H9 (cell line): ENCODE measurements at regions not wholly inside any gene's neighbourhood (a gene's known extent, or its start where the extent isn't known, plus 50 kb on each side); places are given as distances from the start of the nearest gene placed in this dataset.

Source experiments
- DNase-seq: peaks from one replicate; pipeline ENCODE4 v3.0.0-alpha.2; 2017
- H2AFZ ChIP-seq: one replicate; pipeline ENCODE4 v1.6.1; 2013; ENCODE audit warnings: mild to moderate bottlenecking, low read length, control low read depth, moderate library complexity
- H2AK5ac ChIP-seq: 2 replicates; pipeline ENCODE4 v1.6.1; 2013; ENCODE audit warnings: low read length, control low read depth, mixed read lengths; ENCODE audit not compliant: insufficient read length
- H2BK120ac ChIP-seq: one replicate; pipeline ENCODE4 v1.6.1; 2013; ENCODE audit warnings: low read depth, mild to moderate bottlenecking, low read length, control low read depth, inconsistent platforms; ENCODE audit not compliant: poor library complexity, severe bottlenecking
- H2BK12ac ChIP-seq: 2 replicates; pipeline ENCODE4 v1.6.1; 2013; ENCODE audit warnings: low read length, control low read depth, mixed read lengths, low read depth; ENCODE audit not compliant: insufficient read length
- H2BK15ac ChIP-seq: 2 replicates; pipeline ENCODE4 v1.6.1; 2013; ENCODE audit warnings: low read depth, low read length, control low read depth
- H2BK20ac ChIP-seq: one replicate; pipeline ENCODE4 v1.6.1; 2013; ENCODE audit warnings: low read depth, mild to moderate bottlenecking, low read length, control low read depth, inconsistent platforms; ENCODE audit not compliant: poor library complexity, severe bottlenecking
- H2BK5ac ChIP-seq: 2 replicates; pipeline ENCODE4 v1.6.1; 2013; ENCODE audit warnings: low read length, control low read depth, mixed read lengths; ENCODE audit not compliant: insufficient read length
- H3K14ac ChIP-seq: 2 replicates; pipeline ENCODE4 v1.6.1; 2013; ENCODE audit warnings: low read length, control low read depth; ENCODE audit not compliant: insufficient read depth
- H3K18ac ChIP-seq: 2 replicates; pipeline ENCODE4 v1.6.1; 2013; ENCODE audit warnings: low read depth, mild to moderate bottlenecking, mixed read lengths, low read length, control low read depth; ENCODE audit not compliant: insufficient read length
- H3K23ac ChIP-seq: 2 replicates; pipeline ENCODE4 v1.6.1; 2013; ENCODE audit warnings: low read length, control low read depth, mixed read lengths, low read depth; ENCODE audit not compliant: insufficient read length
- H3K23me2 ChIP-seq: 2 replicates; pipeline ENCODE4 v1.6.1; 2013; ENCODE audit warnings: low read depth, mild to moderate bottlenecking, mixed read lengths, low read length, control low read depth; ENCODE audit not compliant: insufficient read length, poor library complexity, severe bottlenecking
- H3K27ac ChIP-seq: 2 replicates; pipeline ENCODE4 v1.5.1; 2013; ENCODE audit warnings: low read length, control low read depth, mixed read lengths, low read depth; ENCODE audit not compliant: insufficient read length
- H3K27me3 ChIP-seq: 2 replicates; pipeline ENCODE4 v1.6.1; 2013; ENCODE audit warnings: low read length, control low read depth, inconsistent platforms; ENCODE audit not compliant: insufficient read depth
- H3K4ac ChIP-seq: 2 replicates; pipeline ENCODE4 v1.6.1; 2013; ENCODE audit warnings: low read depth, mild to moderate bottlenecking, control low read depth, inconsistent platforms, low read length, moderate library complexity
- H3K4me1 ChIP-seq: 2 replicates; pipeline ENCODE4 v1.6.1; 2013; ENCODE audit warnings: low read length, control low read depth, inconsistent platforms; ENCODE audit not compliant: insufficient read depth
- H3K4me2 ChIP-seq: 2 replicates; pipeline ENCODE4 v1.6.1; 2013; ENCODE audit warnings: low read length, control low read depth, mixed read lengths; ENCODE audit not compliant: insufficient read length, insufficient read depth
- H3K56ac ChIP-seq: 2 replicates; pipeline ENCODE4 v1.6.1; 2013; ENCODE audit warnings: low read depth, mild to moderate bottlenecking, mixed read lengths, low read length, control low read depth; ENCODE audit not compliant: insufficient read length
- H3K79me1 ChIP-seq: 2 replicates; pipeline ENCODE4 v1.6.1; 2013; ENCODE audit warnings: low read depth, mild to moderate bottlenecking, moderate library complexity, low read length, control low read depth, inconsistent platforms; ENCODE audit not compliant: insufficient read depth, poor library complexity, severe bottlenecking
- H3K79me2 ChIP-seq: 2 replicates; pipeline ENCODE4 v1.6.1; 2013; ENCODE audit warnings: low read length, control low read depth, inconsistent platforms; ENCODE audit not compliant: insufficient read depth
- H3K9ac ChIP-seq: 2 replicates; pipeline ENCODE4 v1.6.1; 2013; ENCODE audit warnings: low read length, control low read depth, mixed read lengths; ENCODE audit not compliant: insufficient read length; ENCODE audit errors: extremely low read depth
- H3K9me3 ChIP-seq: one replicate; pipeline ENCODE4 v1.6.1; 2013; ENCODE audit warnings: low read depth, low read length, inconsistent platforms; ENCODE audit not compliant: control insufficient read depth
- H3T11ph ChIP-seq: one replicate; pipeline ENCODE4 v1.6.1; 2013; ENCODE audit warnings: mild to moderate bottlenecking, low read length, control low read depth, inconsistent platforms
- H4K20me1 ChIP-seq: one replicate; pipeline ENCODE4 v1.6.1; 2013; ENCODE audit not compliant: control insufficient read depth, insufficient read length, insufficient read depth
- H4K5ac ChIP-seq: 2 replicates; pipeline ENCODE4 v1.6.1; 2013; ENCODE audit warnings: low read depth, mild to moderate bottlenecking, mixed read lengths, low read length, control low read depth; ENCODE audit not compliant: insufficient read length
- H4K8ac ChIP-seq: replicated peaks from 2 replicates; pipeline ENCODE4 v1.6.1; 2013; ENCODE audit warnings: low read length, control low read depth, mixed read lengths, low read depth; ENCODE audit not compliant: insufficient read length
- H4K91ac ChIP-seq: 2 replicates; pipeline ENCODE4 v1.6.1; 2013; ENCODE audit warnings: low read depth, mild to moderate bottlenecking, moderate library complexity, mixed read lengths, low read length, control low read depth; ENCODE audit not compliant: insufficient read length
- H3K27ac Mint-ChIP-seq, 3 experiments: 2 replicates in 2 of 3; 3 replicates in 1 of 3; pipeline ENCODE4 v1.8.0; 2020 to 2021; ENCODE audit warnings: mixed read lengths in 3 of 3, mild to moderate bottlenecking in 1 of 3, moderate library complexity in 1 of 3
- H3K27me3 Mint-ChIP-seq: 2 replicates; pipeline ENCODE4 v1.8.0; 2021; ENCODE audit warnings: low read depth, mild to moderate bottlenecking, moderate library complexity, mixed read lengths
- H3K36me3 Mint-ChIP-seq, 3 experiments: 2 replicates in 2 of 3; 3 replicates in 1 of 3; pipeline ENCODE4 v1.8.0; 2020 to 2021; ENCODE audit warnings: low read depth in 3 of 3, mixed read lengths in 3 of 3; ENCODE audit not compliant: insufficient read depth in 1 of 3
- H3K4me1 Mint-ChIP-seq, 2 experiments: 2 replicates each; pipeline ENCODE4 v1.8.0; 2020; ENCODE audit warnings: mixed read lengths in 2 of 2
- H3K4me3 Mint-ChIP-seq, 2 experiments: 2 replicates in 1 of 2; 3 replicates in 1 of 2; pipeline ENCODE4 v1.8.0; 2020 to 2021; ENCODE audit warnings: mild to moderate bottlenecking in 2 of 2, mixed read lengths in 2 of 2, moderate library complexity in 1 of 2
- H3K9me3 Mint-ChIP-seq, 2 experiments: 2 replicates in 1 of 2; 3 replicates in 1 of 2; pipeline ENCODE4 v1.8.0; 2020; ENCODE audit warnings: mild to moderate bottlenecking in 2 of 2, mixed read lengths in 2 of 2, moderate library complexity in 1 of 2
- WGBS: extraction: QIAGEN DNeasy Blood & Tissue Kit; methylation state at CpG from one replicate; pipeline ENCODE4 v1.1.7; 2013; ENCODE audit warnings: missing lambda C conversion rate, low lambda C conversion rate, mixed read lengths; ENCODE audit not compliant: insufficient read length; ENCODE audit errors: extremely low coverage; 5-methylcytosine and 5-hydroxymethylcytosine counted together
- TF ChIP-seq, protein P1 (sequence below): fragments of 200-600 bp; sonication (generic); conservative IDR thresholded peaks from 3 replicates; pipeline ENCODE4 v1.8.0; 2021; ENCODE audit warnings: antibody characterized with exemption, mild to moderate bottlenecking

GRCh38 chr1:87897481-87897880 lies 568.8 kb downstream of the LMO4 start:
- Histone ChIP-seq H3K27ac (no peak overlapping the region), H3K14ac (no peak overlapping the region), H3T11ph (no peak overlapping the region), H2BK20ac (no peak overlapping the region), H2AFZ (no peak overlapping the region), H2BK15ac (no peak overlapping the region), H4K91ac (no peak overlapping the region), H4K20me1 (no peaks in the 10 kb centered on the region), H3K23ac (no peak overlapping the region), H3K23me2 (no peaks in the 10 kb centered on the region), H4K5ac (no peak overlapping the region), H3K4me2 (no peak overlapping the region), H3K4ac (no peak overlapping the region), H3K27me3 (no peaks in the 10 kb centered on the region), H3K4me1 (no peaks in the 10 kb centered on the region), H3K79me2 (no peaks in the 10 kb centered on the region), H3K9ac (no peak overlapping the region), H4K8ac (no peak overlapping the region), H2BK120ac (no peak overlapping the region), H3K79me1 (no peaks in the 10 kb centered on the region), H2BK12ac (no peak overlapping the region), H2BK5ac (no peak overlapping the region), H3K18ac (no peak overlapping the region), H3K9me3 (no peaks in the 10 kb centered on the region), H2AK5ac (no peak overlapping the region), H3K56ac (no peak overlapping the region)
- Mint-ChIP-seq H3K36me3 (no peaks in the 10 kb centered on the region), H3K27me3 (no peaks in the 10 kb centered on the region; the same call in 1 of the 2 replicates), H3K4me1 (peaks cover 0 to 6% of the 10 kb centered on the region in 2 experiments; a peak in 2 of 4 replicates), H3K9me3 (no peaks in the 10 kb centered on the region; a peak in 1 of 5 replicates), H3K27ac (no peak overlapping the region), H3K4me3 (no peak overlapping the region)
- DNase-seq: no peak
- TF ChIP-seq, protein P1, sequence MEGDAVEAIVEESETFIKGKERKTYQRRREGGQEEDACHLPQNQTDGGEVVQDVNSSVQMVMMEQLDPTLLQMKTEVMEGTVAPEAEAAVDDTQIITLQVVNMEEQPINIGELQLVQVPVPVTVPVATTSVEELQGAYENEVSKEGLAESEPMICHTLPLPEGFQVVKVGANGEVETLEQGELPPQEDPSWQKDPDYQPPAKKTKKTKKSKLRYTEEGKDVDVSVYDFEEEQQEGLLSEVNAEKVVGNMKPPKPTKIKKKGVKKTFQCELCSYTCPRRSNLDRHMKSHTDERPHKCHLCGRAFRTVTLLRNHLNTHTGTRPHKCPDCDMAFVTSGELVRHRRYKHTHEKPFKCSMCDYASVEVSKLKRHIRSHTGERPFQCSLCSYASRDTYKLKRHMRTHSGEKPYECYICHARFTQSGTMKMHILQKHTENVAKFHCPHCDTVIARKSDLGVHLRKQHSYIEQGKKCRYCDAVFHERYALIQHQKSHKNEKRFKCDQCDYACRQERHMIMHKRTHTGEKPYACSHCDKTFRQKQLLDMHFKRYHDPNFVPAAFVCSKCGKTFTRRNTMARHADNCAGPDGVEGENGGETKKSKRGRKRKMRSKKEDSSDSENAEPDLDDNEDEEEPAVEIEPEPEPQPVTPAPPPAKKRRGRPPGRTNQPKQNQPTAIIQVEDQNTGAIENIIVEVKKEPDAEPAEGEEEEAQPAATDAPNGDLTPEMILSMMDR: no peak
- no CpG with 5 or more reads among the region's 1 CpG for WGBS
